ENCODE measurements at regions not wholly inside any gene's neighbourhood (a gene's known extent, or its start where the extent isn't known, plus 50 kb on each side); places are given as distances from the start of the nearest gene placed in this dataset.

DNA sequence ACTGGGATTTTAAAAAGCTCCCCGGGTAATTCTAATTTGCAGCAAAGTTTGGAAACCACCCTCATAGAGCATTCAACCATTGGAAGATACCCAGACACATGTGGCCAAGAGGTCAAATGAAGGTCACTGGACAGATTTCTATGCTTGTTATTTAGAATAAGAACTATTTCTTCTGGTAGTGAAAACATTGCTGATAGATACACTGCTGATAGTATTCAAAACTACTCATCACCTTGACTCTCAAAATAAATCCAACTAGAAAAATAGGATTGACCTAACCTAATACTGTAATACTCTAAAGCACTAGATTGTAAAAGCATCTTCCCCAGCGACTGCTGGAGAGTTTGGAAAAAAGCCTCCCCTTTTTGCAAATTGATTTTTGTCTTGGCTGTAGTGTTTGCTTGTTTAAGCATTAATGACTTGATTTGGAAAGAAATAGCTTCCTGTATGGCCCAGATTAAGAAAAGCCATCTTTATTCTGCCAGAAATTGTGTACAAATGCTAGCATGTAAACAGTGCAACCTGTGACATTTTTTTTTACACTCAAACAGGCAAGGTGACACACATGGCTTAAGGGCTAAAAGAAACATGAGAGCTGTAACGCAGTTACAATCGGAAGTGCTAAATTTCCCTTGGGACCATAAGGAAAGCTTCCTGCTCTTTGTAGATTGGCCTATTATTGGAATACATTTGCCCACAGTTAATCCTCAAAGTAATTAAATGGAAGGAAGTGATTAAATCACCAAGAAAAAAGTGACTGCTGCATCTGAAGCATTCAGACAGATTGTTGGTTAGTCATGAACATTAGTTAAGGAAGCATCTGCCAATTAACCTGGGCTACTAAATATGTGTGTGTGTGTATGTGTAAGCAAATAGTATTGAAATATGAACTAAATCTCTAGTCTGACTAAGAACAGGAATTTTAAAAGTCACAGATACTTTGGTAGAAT lies 356.5 kb upstream of the ATP2B1 start:
- TF ChIP-seq, protein P1, sequence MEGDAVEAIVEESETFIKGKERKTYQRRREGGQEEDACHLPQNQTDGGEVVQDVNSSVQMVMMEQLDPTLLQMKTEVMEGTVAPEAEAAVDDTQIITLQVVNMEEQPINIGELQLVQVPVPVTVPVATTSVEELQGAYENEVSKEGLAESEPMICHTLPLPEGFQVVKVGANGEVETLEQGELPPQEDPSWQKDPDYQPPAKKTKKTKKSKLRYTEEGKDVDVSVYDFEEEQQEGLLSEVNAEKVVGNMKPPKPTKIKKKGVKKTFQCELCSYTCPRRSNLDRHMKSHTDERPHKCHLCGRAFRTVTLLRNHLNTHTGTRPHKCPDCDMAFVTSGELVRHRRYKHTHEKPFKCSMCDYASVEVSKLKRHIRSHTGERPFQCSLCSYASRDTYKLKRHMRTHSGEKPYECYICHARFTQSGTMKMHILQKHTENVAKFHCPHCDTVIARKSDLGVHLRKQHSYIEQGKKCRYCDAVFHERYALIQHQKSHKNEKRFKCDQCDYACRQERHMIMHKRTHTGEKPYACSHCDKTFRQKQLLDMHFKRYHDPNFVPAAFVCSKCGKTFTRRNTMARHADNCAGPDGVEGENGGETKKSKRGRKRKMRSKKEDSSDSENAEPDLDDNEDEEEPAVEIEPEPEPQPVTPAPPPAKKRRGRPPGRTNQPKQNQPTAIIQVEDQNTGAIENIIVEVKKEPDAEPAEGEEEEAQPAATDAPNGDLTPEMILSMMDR (IDR thresholded peaks at IDR 0.05; ENCODE audit: low read depth, low read length): no peak
- H3K4me3 ChIP-seq (ENCODE audit: low read depth, low read length): no peak overlapping the region
- H3K9me3 ChIP-seq (ENCODE audit: severe bottlenecking): no peaks in the 10 kb centered on the region
- peak overlapping the region; percentile 55 for H3K27ac ChIP-seq
- no peaks in the 10 kb centered on the region for H3K27me3 ChIP-seq (ENCODE audit: insufficient read depth, low read depth, severe bottlenecking)
- DNase-seq: peak; percentile 45
- no peaks in the 10 kb centered on the region for H3K36me3 ChIP-seq

DNA sequence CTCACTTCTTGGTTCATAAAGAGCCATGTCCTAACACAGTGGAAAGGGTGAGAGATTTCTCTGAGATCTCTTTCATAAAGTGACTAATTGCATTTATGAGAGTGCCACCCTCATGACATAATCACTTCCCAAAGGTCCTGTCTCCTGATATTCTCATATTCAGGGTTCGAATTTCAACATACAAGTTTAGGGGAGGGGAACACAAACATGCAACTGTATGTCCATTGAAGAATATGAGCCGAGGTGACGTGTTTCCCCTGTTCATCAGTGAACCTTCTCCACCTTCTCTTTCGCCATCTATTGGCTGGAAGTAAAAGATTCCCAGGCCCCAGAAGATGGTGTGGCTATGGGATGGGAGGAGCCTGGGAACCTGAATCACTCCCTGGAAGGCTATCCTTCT lies 354.2 kb upstream of the ATP2B1 start:
- Histone ChIP-seq H3K27ac (no peak overlapping the region), H3K4me3 (ENCODE audit: low read depth, low read length) (no peak overlapping the region), H3K27me3 (ENCODE audit: insufficient read depth, low read depth, severe bottlenecking) (no peaks in the 10 kb centered on the region), H3K9me3 (ENCODE audit: severe bottlenecking) (no peaks in the 10 kb centered on the region), H3K36me3 (no peaks in the 10 kb centered on the region)
- peak; percentile 28 for DNase-seq
- TF ChIP-seq, protein P1 (IDR thresholded peaks at IDR 0.05; ENCODE audit: low read depth, low read length): no peak

DNA sequence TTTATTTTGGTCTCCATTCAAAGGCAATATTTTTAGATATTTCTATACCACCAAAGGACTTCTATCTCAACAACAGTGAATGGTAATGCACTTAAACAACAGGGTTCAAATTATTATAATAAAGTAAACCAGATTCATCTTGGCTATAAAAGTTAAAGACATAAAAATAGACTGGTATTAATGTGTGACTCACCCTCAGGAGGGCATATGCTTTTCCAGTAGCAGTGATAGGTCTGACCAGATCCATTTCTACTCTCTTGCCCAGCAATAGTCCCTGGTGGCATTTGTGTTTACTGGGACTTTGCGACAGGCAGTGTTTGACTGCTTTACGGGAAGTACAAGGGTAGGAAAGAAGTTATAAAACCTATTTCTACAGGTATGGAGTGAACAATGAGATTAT lies 353.2 kb upstream of the ATP2B1 start:
- Histone ChIP-seq H3K27ac (no peak overlapping the region), H3K4me3 (ENCODE audit: low read depth, low read length) (no peak overlapping the region), H3K27me3 (ENCODE audit: insufficient read depth, low read depth, severe bottlenecking) (no peaks in the 10 kb centered on the region), H3K36me3 (no peaks in the 10 kb centered on the region), H3K9me3 (ENCODE audit: severe bottlenecking) (peaks cover 2% of the 10 kb centered on the region)
- DNase-seq: no peak
- TF ChIP-seq, protein P1 (IDR thresholded peaks at IDR 0.05; ENCODE audit: low read depth, low read length): no peak

DNA sequence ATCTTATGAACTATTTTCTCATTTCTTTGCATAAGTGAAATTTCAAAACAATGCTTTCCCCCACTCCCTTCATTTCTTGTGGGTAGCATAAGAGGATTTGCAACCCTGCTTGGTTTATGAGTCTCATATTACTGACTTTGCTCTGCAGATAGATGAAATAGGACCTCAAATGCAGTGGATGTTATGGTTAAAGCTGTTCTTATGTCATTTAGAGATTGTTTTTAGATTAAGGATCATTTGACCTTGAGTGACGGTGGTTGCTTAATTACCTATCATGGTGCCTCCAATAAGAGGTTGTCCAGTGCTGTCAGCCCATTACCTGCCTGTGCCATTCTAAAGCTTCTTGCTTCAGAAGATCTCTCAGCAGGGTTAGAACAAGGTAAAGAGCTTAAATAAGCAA lies 351.4 kb upstream of the ATP2B1 start:
- DNase-seq: peak; percentile 82
- Histone ChIP-seq H3K27ac (peak overlapping the region; percentile 10), H3K27me3 (ENCODE audit: insufficient read depth, low read depth, severe bottlenecking) (no peaks in the 10 kb centered on the region), H3K4me3 (ENCODE audit: low read depth, low read length) (no peak overlapping the region), H3K9me3 (ENCODE audit: severe bottlenecking) (peaks cover 2% of the 10 kb centered on the region), H3K36me3 (no peaks in the 10 kb centered on the region)
- TF ChIP-seq, protein P1 (IDR thresholded peaks at IDR 0.05; ENCODE audit: low read depth, low read length): no peak

DNA sequence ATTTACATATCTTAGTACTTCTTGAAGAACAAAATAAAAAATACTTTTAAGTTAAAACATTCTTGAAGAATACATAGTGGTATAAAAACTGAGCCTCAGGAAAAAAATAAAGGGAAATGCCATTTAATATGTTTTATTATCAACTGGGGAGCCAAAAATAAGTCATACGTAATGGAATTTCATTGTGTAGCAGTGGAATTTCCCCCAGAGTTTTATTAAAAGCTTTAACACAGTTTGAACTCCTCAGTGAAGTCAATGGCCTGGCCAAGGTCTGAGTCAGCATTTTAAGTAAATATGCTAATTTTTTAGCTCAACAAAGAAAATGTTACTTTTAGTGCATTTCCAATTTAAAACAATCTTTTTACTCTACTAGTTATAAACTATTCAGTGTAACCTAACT lies 350.1 kb upstream of the ATP2B1 start:
- Histone ChIP-seq H3K27me3 (ENCODE audit: insufficient read depth, low read depth, severe bottlenecking) (no peaks in the 10 kb centered on the region), H3K9me3 (ENCODE audit: severe bottlenecking) (peaks cover 2% of the 10 kb centered on the region), H3K36me3 (no peaks in the 10 kb centered on the region), H3K4me3 (ENCODE audit: low read depth, low read length) (no peak overlapping the region), H3K27ac (no peak overlapping the region)
- TF ChIP-seq, protein P1 (IDR thresholded peaks at IDR 0.05; ENCODE audit: low read depth, low read length): no peak
- no peak for DNase-seq
